ENCODE measurements at regions not wholly inside any gene's neighbourhood (a gene's known extent, or its start where the extent isn't known, plus 50 kb on each side); places are given as distances from the start of the nearest gene placed in this dataset.

GRCh38 chrX:112513154-112513553 lies 166.6 kb downstream of the LHFPL1 start:
- TF ChIP-seq CTCF (IDR thresholded peaks at IDR 0.05), result no peak

DNA sequence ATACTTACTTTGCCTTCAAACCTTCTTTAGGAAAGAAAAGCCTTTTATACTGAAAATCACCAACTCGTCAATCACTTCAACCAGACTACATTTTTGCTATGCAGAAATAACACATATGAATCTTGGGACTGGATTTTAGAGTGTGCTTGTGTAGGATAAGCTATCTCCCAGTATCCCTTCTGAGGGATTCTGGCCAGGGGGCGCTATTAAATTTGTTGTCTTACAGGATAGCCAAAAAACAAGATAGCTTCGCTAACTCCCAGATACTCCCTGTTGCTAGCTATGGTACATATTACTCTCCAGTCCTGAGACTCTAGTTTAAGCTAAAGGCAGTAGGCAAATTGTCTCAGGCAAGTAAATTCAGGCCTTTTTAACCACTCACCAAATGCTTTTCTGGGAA lies 167.2 kb downstream of the LHFPL1 start:
- peak; percentile 26; the same call in 1 of the 2 replicates for TF ChIP-seq CTCF (IDR thresholded peaks at IDR 0.05)

GRCh38 chrX:112510629-112511028 lies 169.1 kb downstream of the LHFPL1 start:
- no peak for TF ChIP-seq CTCF (IDR thresholded peaks at IDR 0.05)

DNA sequence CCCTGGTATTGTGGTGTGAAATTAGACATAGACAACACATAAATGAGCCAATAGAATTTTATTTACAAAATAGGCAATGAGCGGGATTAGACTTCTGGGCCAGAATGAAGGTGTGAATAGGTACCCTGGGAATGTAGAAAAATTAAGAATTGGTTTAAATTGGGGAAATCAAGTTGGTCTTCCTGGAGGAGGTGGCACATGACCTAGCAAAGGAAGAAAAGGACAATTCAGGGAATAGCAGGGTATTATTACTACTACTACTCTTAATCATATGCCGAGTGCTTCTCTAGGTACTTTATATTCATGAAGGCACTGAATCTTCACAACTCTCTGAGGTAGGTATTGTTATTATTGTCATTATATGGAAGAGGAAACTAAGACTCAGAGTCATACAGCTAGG lies 202.1 kb downstream of the LHFPL1 start:
- TF ChIP-seq CTCF (IDR thresholded peaks at IDR 0.05), result no peak

- no peak for TF ChIP-seq CTCF (IDR thresholded peaks at IDR 0.05)
Measured at GRCh38 chrX:112473654-112474053, 206.1 kb downstream of the LHFPL1 start.

DNA sequence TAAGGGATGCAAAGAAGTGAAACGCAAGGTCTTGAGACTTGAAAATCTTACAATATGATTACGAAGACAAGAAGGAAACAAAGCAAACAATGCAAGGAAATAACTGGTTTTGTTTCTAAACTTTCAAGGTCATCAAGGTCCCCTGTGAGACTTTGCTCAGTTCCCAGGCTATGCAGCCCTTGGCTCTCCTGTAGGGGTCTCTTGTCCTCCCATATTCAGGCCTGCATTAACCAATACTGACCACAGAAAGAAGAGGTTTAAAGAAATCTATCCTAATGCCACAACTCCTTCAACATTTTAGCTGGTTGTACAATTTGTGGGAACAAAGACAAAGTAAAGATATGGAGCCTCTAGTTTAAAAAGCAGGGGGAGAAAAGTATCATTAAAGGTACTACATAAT lies 209.2 kb downstream of the LHFPL1 start:
- no peak for TF ChIP-seq CTCF (IDR thresholded peaks at IDR 0.05)

DNA sequence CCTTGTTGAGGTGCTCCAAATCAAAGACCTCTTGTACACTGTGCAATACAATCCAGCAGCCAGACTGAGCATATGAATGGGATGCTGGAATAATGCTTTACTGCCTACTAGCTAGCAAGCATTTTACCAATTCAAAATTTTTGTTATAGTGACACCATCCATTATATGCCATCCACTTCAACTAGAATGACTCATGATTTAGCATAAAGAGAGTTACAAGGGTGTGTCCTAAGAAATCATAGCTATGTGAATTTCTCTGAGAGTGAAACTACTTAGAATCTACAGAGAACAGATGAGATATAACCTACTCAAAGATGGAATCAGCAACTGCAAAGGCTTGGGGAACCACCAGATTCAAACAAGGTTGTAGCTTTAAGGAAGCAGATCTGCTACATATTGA lies 221.9 kb downstream of the LHFPL1 start:
- no peak for TF ChIP-seq CTCF (IDR thresholded peaks at IDR 0.05)

DNA sequence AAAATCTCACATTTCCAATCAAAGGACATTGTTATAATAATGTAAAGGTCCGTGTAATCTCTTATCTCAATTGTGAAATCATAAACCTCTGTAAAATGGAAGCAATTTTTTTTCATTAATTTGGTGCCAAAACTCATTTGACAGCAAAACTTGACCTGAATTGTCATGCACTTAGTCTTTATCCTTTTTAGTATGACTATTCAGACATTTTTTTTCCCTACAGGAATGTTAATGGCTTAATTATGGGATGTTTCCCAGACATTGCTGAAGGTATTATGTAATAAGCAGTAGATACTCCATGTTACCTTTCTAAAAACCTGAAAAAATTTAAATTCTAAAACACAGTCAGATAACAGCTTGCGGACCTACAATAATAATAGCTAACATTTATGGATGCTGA lies 228.9 kb downstream of the LHFPL1 start:
- TF ChIP-seq CTCF (IDR thresholded peaks at IDR 0.05), result no peak

All from LNCAP (cell line).